GM13976 (cell line): ENCODE measurements at regions not wholly inside any gene's neighbourhood (a gene's known extent, or its start where the extent isn't known, plus 50 kb on each side); places are given as distances from the start of the nearest gene placed in this dataset.

Experiments used
- DNase-seq: peaks from one replicate; pipeline ENCODE4 v3.0.0; 2012; ENCODE audit warnings: low spot score
- CTCF ChIP-seq: IDR thresholded peaks from 2 replicates; pipeline ENCODE4 v1.5.1; 2012; ENCODE audit warnings: borderline replicate concordance, mild to moderate bottlenecking; ENCODE audit not compliant: insufficient read depth; ENCODE audit errors: extremely low read depth, missing control alignments, control extremely low read depth
- in situ Hi-C: fragments of 300-500 bp; cut with MboI; formaldehyde crosslinking; loops from one replicate; pipeline ENCODE4 v1.12.0; 2022; ENCODE audit warnings: low sequenced_read_pairs, mixed read lengths, inconsistent platforms; ENCODE audit not compliant: unreplicated experiment

GRCh38 chr2:64718250-64718885 is 64.7 kb upstream of the SERTAD2 start:
- in situ Hi-C loops, result no loop called here
- TF ChIP-seq CTCF, result no peak
- DNase-seq, result no peak

GRCh38 chr2:64720535-64721319 is 67.0 kb upstream of the SERTAD2 start:
- in situ Hi-C loops, result no loop called here
- TF ChIP-seq CTCF, result no peak
- no peak for DNase-seq

- in situ Hi-C loops, result no loop called here
- DNase-seq, result no peak
- no peak for TF ChIP-seq CTCF
Measured at GRCh38 chr2:64721320-64721623, 67.6 kb upstream of the SERTAD2 start.

- in situ Hi-C loops, result no loop called here
- no peak for DNase-seq
- no peak for TF ChIP-seq CTCF
Measured at GRCh38 chr2:64722291-64723044, 68.8 kb upstream of the SERTAD2 start.

GRCh38 chr2:64727013-64727767 is 73.5 kb upstream of the SERTAD2 start:
- DNase-seq, result peak; percentile 76
- in situ Hi-C loops, result no loop called here
- no peak for TF ChIP-seq CTCF

- no peak for TF ChIP-seq CTCF
- no peak for DNase-seq
- in situ Hi-C loops, result no loop called here
Measured at GRCh38 chr2:64727843-64728463, 74.2 kb upstream of the SERTAD2 start.
